ENCODE measurements at regions not wholly inside any gene's neighbourhood (a gene's known extent, or its start where the extent isn't known, plus 50 kb on each side); places are given as distances from the start of the nearest gene placed in this dataset.
"Not testable (repeated sequence)": the region's sequence is repeated elsewhere in the genome, so short reads cannot be mapped to it uniquely, and the experiment has no call there.

DNA sequence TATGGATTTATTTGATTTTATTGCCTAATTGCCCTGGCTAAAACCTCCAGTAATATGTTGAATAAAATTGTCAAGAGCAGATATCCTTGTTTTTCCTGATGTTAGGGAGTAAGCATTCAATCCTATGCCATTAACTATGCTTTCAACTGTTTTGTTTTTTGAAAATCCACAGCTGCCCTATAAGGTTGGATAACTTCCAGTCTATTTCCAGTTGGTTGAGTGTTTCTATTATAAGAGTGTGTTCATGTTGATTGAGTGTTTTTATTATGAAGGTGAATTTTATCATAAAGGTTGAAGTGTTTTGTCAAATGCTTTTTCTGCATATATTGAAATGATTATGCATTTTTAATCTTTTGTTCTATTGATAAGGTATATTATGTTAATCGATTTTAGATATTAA is 149.9 kb upstream of the SCN7A start:
- H3K4me3 ChIP-seq (ENCODE audit: low read length): no peak overlapping the region
- TF ChIP-seq, protein P1, sequence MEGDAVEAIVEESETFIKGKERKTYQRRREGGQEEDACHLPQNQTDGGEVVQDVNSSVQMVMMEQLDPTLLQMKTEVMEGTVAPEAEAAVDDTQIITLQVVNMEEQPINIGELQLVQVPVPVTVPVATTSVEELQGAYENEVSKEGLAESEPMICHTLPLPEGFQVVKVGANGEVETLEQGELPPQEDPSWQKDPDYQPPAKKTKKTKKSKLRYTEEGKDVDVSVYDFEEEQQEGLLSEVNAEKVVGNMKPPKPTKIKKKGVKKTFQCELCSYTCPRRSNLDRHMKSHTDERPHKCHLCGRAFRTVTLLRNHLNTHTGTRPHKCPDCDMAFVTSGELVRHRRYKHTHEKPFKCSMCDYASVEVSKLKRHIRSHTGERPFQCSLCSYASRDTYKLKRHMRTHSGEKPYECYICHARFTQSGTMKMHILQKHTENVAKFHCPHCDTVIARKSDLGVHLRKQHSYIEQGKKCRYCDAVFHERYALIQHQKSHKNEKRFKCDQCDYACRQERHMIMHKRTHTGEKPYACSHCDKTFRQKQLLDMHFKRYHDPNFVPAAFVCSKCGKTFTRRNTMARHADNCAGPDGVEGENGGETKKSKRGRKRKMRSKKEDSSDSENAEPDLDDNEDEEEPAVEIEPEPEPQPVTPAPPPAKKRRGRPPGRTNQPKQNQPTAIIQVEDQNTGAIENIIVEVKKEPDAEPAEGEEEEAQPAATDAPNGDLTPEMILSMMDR (conservative IDR thresholded peaks at IDR 0.05; ENCODE audit: low read depth, low read length): no peak
- DNase-seq (ENCODE audit: low read depth): no peak

DNA sequence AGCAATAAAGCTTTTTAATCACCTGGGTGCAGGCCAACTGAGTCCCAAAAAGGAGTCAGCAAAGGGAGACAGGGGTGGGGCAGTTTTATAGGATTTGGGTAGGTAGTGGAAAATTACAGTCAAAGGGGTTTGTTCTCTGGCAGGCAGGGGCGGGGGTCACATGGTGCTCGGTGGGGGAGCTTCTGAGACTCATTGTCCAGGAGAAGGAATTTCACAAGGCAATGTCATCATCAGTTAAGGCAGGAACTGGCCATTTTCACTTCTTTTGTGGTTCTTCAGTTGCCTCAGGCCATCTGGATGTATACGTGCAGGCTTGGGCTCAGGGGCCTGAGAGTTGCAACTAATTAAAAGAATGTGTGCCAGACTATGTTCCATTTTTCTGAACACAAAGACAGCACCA is 147.5 kb upstream of the SCN7A start:
- not testable (repeated sequence) for H3K4me3 ChIP-seq (ENCODE audit: low read length); DNase-seq (ENCODE audit: low read depth)

DNA sequence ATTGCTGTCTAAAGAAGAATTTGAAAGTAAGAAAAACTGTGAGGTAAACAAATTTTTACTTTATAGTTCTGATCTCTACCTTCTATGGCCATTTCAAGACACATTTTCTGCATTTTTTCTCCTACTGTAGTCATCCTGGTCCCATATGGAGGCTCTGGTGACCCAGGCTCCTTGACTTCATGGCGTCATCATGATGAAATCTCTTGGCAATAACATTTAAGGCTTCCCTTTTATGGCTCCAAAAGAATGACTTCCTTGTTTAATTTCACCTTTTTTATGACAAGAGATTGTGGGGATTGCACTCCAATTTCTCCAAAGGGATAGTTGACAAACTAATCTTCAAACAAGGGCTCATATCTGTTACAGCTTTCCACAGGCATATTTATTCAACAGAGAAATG is 143.0 kb upstream of the SCN7A start:
- DNase-seq (ENCODE audit: low read depth): no peak
- no peak overlapping the region for H3K4me3 ChIP-seq (ENCODE audit: low read length)
- TF ChIP-seq, protein P1 (conservative IDR thresholded peaks at IDR 0.05; ENCODE audit: low read depth, low read length): no peak

DNA sequence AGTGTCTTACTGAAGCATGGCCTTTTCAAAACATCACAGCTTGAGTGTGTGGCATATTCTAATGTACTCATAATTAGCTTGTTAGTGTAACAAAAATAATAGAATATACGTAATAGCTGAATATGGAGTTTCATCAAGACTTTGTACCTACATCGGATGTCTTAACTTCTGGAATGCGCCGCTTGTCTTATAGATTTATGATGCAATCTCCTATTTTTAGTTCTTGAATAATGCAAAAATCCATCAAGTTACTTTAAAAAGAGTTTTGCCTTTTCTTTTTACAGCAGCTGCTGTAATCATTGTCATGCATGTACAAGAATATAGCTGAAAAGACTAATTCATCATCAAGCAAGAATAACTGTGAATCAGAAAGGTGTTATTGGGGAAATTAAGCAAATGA is 140.7 kb upstream of the SCN7A start:
- no peak overlapping the region for H3K4me3 ChIP-seq (ENCODE audit: low read length)
- TF ChIP-seq, protein P1 (conservative IDR thresholded peaks at IDR 0.05; ENCODE audit: low read depth, low read length): no peak
- no peak for DNase-seq (ENCODE audit: low read depth)

DNA sequence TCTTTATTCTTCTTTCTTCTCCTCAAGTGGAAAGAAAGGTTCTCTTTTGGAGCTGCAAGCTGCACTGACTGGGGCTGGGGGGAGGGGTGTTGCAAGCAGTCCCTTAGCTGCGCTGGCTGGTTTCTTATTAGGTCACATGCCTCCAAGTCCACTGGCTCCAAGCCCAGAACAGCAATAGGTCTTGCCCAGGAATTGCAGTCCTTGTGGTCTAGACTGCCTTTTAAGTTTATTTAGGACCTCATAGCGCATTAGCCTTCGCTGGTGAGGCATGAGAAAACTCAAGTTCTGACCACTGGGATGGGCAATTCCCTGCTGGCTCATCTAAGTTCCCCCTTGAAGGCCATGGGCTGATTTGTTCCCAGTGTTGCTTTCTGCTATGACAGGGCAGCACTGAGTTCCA is 138.6 kb upstream of the SCN7A start:
- no peak overlapping the region for H3K4me3 ChIP-seq (ENCODE audit: low read length)
- TF ChIP-seq, protein P1 (conservative IDR thresholded peaks at IDR 0.05; ENCODE audit: low read depth, low read length): peak; percentile 2
- peak; percentile 98 for DNase-seq (ENCODE audit: low read depth)

DNA sequence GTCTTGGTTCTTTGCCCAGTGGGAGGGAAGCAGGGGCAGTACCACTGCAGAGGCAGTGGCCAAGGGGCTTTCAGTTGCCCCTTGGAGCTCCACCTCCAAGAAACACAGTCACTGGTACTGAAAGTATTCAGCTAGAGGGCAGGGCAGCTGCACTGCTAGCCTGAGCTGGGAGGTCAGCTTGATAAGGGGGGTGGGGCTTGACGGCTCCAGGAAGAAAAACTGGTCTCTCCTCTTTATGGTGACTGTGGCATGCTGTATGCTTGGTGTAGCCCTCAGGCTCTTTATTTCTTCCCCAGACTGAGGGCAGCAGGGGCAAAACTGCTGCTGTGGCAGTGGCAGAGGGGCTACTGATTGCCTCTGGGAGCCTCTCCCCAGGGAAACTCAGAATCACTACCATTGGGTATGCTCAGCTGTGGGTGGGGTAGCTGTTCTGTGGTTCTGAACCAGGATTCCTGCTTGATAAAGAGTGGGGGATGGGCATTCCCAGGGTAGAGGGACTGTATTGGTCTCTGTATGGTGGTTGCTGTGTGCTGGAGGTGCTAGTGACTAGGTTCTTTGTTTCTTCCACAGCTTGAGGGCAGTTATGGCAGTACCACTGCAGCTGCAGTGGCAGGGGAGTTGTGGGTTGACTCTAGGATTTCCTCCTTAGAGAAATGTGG is 134.6 kb upstream of the SCN7A start:
- TF ChIP-seq, protein P1 (conservative IDR thresholded peaks at IDR 0.05; ENCODE audit: low read depth, low read length): no peak
- no peak overlapping the region for H3K4me3 ChIP-seq (ENCODE audit: low read length)
- no peak for DNase-seq (ENCODE audit: low read depth)

DNA sequence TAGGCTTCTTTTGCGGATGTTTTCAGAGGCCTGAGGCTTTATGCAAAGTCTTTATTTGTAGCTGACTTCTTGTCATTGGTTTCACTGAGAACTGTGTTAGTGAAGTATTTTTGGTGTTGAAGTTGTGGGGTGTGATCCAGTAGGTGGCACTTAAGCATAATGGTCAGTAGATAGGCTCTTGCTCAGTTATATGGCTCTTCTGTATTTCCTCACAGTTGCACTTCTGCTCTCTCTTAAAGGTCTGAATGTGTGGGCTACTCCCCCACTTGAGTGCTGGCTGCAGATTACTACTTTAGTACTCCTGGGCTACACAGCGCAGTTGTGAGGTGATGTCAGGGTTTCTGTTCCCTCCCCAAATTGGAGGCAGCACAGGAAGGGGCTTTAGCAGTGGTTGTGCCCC is 133.8 kb upstream of the SCN7A start:
- TF ChIP-seq, protein P1 (conservative IDR thresholded peaks at IDR 0.05; ENCODE audit: low read depth, low read length): no peak
- no peak for DNase-seq (ENCODE audit: low read depth)
- H3K4me3 ChIP-seq (ENCODE audit: low read length): no peak overlapping the region
